ENCODE measurements at regions not wholly inside any gene's neighbourhood (a gene's known extent, or its start where the extent isn't known, plus 50 kb on each side); places are given as distances from the start of the nearest gene placed in this dataset.
"Not testable (repeated sequence)": the region's sequence is repeated elsewhere in the genome, so short reads cannot be mapped to it uniquely, and the experiment has no call there.

- Histone ChIP-seq H3K36me3 (ENCODE audit: insufficient read depth) (no peaks in the 10 kb centered on the region), H3K4me3 (ENCODE audit: low read depth, low read length) (no peak overlapping the region), H3K27ac (ENCODE audit: low read depth) (no peak overlapping the region), H3K4me1 (ENCODE audit: insufficient read depth) (no peaks in the 10 kb centered on the region)
- no peak for DNase-seq (ENCODE audit: extremely low spot score)
- 94% methylated on average over 16 of the region's 16 CpGs for WGBS
Measured at GRCh38 chr2:129816813-129817574, 162.5 kb upstream of the RAB6C start.

- H3K27ac ChIP-seq (ENCODE audit: low read depth): no peak overlapping the region
- no peaks in the 10 kb centered on the region for H3K36me3 ChIP-seq (ENCODE audit: insufficient read depth)
- DNase-seq (ENCODE audit: extremely low spot score): no peak
- H3K4me3 ChIP-seq (ENCODE audit: low read depth, low read length): no peak overlapping the region
- WGBS: 87% methylated on average over 7 of the region's 7 CpGs
- no peaks in the 10 kb centered on the region for H3K4me1 ChIP-seq (ENCODE audit: insufficient read depth)
Measured at GRCh38 chr2:129819855-129820254, 159.6 kb upstream of the RAB6C start.

GRCh38 chr2:129820908-129821307 is 158.6 kb upstream of the RAB6C start:
- WGBS: 89% methylated on average over 6 of the region's 6 CpGs
- Histone ChIP-seq H3K4me1 (ENCODE audit: insufficient read depth) (no peaks in the 10 kb centered on the region), H3K4me3 (ENCODE audit: low read depth, low read length) (no peak overlapping the region), H3K36me3 (ENCODE audit: insufficient read depth) (no peaks in the 10 kb centered on the region), H3K27ac (ENCODE audit: low read depth) (no peak overlapping the region)
- no peak for DNase-seq (ENCODE audit: extremely low spot score)

- no peak for DNase-seq (ENCODE audit: extremely low spot score)
- Histone ChIP-seq H3K27ac (ENCODE audit: low read depth) (no peak overlapping the region), H3K4me3 (ENCODE audit: low read depth, low read length) (no peak overlapping the region), H3K4me1 (ENCODE audit: insufficient read depth) (no peaks in the 10 kb centered on the region), H3K36me3 (ENCODE audit: insufficient read depth) (no peaks in the 10 kb centered on the region)
- WGBS: 80% methylated on average over 4 of the region's 4 CpGs
Measured at GRCh38 chr2:129821445-129821844, 158.0 kb upstream of the RAB6C start.

- DNase-seq (ENCODE audit: extremely low spot score): no peak
- Histone ChIP-seq H3K4me3 (ENCODE audit: low read depth, low read length) (no peak overlapping the region), H3K36me3 (ENCODE audit: insufficient read depth) (no peaks in the 10 kb centered on the region), H3K4me1 (ENCODE audit: insufficient read depth) (no peaks in the 10 kb centered on the region), H3K27ac (ENCODE audit: low read depth) (no peak overlapping the region)
- WGBS: 87% methylated on average over 10 of the region's 10 CpGs
Measured at GRCh38 chr2:129823044-129823443, 156.4 kb upstream of the RAB6C start.

- H3K27ac ChIP-seq (ENCODE audit: low read depth): no peak overlapping the region
- H3K36me3 ChIP-seq (ENCODE audit: insufficient read depth): no peaks in the 10 kb centered on the region
- H3K4me1 ChIP-seq (ENCODE audit: insufficient read depth): no peaks in the 10 kb centered on the region
- 60% methylated on average over 27 of the region's 27 CpGs for WGBS
- no peak for DNase-seq (ENCODE audit: extremely low spot score)
- H3K4me3 ChIP-seq (ENCODE audit: low read depth, low read length): no peak overlapping the region
Measured at GRCh38 chr2:129827311-129828090, 152.0 kb upstream of the RAB6C start.

- Histone ChIP-seq H3K36me3 (ENCODE audit: insufficient read depth) (no peaks in the 10 kb centered on the region), H3K27ac (ENCODE audit: low read depth) (no peak overlapping the region)
- WGBS: 87% methylated on average over 7 of the region's 7 CpGs
Measured at GRCh38 chr2:129828792-129829191, 150.7 kb upstream of the RAB6C start.

GRCh38 chr2:129829588-129829987 is 149.9 kb upstream of the RAB6C start:
- DNase-seq (ENCODE audit: extremely low spot score): no peak
- H3K27ac ChIP-seq (ENCODE audit: low read depth): no peak overlapping the region
- no peak overlapping the region for H3K4me3 ChIP-seq (ENCODE audit: low read depth, low read length)
- 81% methylated on average over 3 of the region's 3 CpGs for WGBS
- H3K36me3 ChIP-seq (ENCODE audit: insufficient read depth): no peaks in the 10 kb centered on the region
- no peaks in the 10 kb centered on the region for H3K4me1 ChIP-seq (ENCODE audit: insufficient read depth)

More at GRCh38 chr2:129828792-129829191, 150.7 kb upstream of the RAB6C start:
- Histone ChIP-seq H3K4me1 (ENCODE audit: insufficient read depth) (no peaks in the 10 kb centered on the region), H3K4me3 (ENCODE audit: low read depth, low read length) (no peak overlapping the region)
- DNase-seq (ENCODE audit: extremely low spot score): no peak

- 94% methylated on average over 2 of the region's 2 CpGs for WGBS
- DNase-seq (ENCODE audit: extremely low spot score): no peak
Measured at GRCh38 chr2:129831018-129831417, 148.4 kb upstream of the RAB6C start.

GRCh38 chr2:129833465-129833864 is 146.0 kb upstream of the RAB6C start:
- H3K36me3 ChIP-seq (ENCODE audit: insufficient read depth); H3K4me3 ChIP-seq (ENCODE audit: low read depth, low read length); H3K4me1 ChIP-seq (ENCODE audit: insufficient read depth); H3K27ac ChIP-seq (ENCODE audit: low read depth); DNase-seq (ENCODE audit: extremely low spot score): not testable (repeated sequence)
- WGBS: 97% methylated on average over 20 of the region's 20 CpGs

More at GRCh38 chr2:129831018-129831417, 148.4 kb upstream of the RAB6C start:
- Histone ChIP-seq H3K4me1 (ENCODE audit: insufficient read depth) (no peaks in the 10 kb centered on the region), H3K27ac (ENCODE audit: low read depth) (no peak overlapping the region), H3K36me3 (ENCODE audit: insufficient read depth) (no peaks in the 10 kb centered on the region), H3K4me3 (ENCODE audit: low read depth, low read length) (no peak overlapping the region)

GRCh38 chr2:129847043-129847442 is 132.4 kb upstream of the RAB6C start:
- WGBS: 54% methylated on average over 1 of the region's 1 CpG
- H3K27ac ChIP-seq (ENCODE audit: low read depth): no peak overlapping the region
- no peak for DNase-seq (ENCODE audit: extremely low spot score)
- H3K4me1 ChIP-seq (ENCODE audit: insufficient read depth): no peaks in the 10 kb centered on the region
- no peaks in the 10 kb centered on the region for H3K36me3 ChIP-seq (ENCODE audit: insufficient read depth)
- no peak overlapping the region for H3K4me3 ChIP-seq (ENCODE audit: low read depth, low read length)

- H3K4me1 ChIP-seq (ENCODE audit: insufficient read depth): no peaks in the 10 kb centered on the region
- H3K4me3 ChIP-seq (ENCODE audit: low read depth, low read length): no peak overlapping the region
- no peaks in the 10 kb centered on the region for H3K36me3 ChIP-seq (ENCODE audit: insufficient read depth)
- no peak overlapping the region for H3K27ac ChIP-seq (ENCODE audit: low read depth)
- peak; percentile 51 for DNase-seq (ENCODE audit: extremely low spot score)
- 20% methylated on average over 6 of the region's 6 CpGs for WGBS
Measured at GRCh38 chr2:129849559-129850160, 129.8 kb upstream of the RAB6C start.

GRCh38 chr2:129857200-129857599 is 122.3 kb upstream of the RAB6C start:
- Histone ChIP-seq H3K27ac (ENCODE audit: low read depth) (no peak overlapping the region), H3K4me3 (ENCODE audit: low read depth, low read length) (no peak overlapping the region), H3K36me3 (ENCODE audit: insufficient read depth) (no peaks in the 10 kb centered on the region), H3K4me1 (ENCODE audit: insufficient read depth) (no peaks in the 10 kb centered on the region)
- 66% methylated on average over 4 of the region's 4 CpGs for WGBS
- no peak for DNase-seq (ENCODE audit: extremely low spot score)

GRCh38 chr2:129859175-129859574 is 120.3 kb upstream of the RAB6C start:
- Histone ChIP-seq H3K36me3 (ENCODE audit: insufficient read depth) (no peaks in the 10 kb centered on the region), H3K4me3 (ENCODE audit: low read depth, low read length) (no peak overlapping the region), H3K4me1 (ENCODE audit: insufficient read depth) (no peaks in the 10 kb centered on the region), H3K27ac (ENCODE audit: low read depth) (no peak overlapping the region)
- DNase-seq (ENCODE audit: extremely low spot score): no peak
- WGBS: 60% methylated on average over 9 of the region's 9 CpGs

Measured in urinary bladder (tissue), 3 donors.